IMR-90 (cell line): ENCODE measurements at regions not wholly inside any gene's neighbourhood (a gene's known extent, or its start where the extent isn't known, plus 50 kb on each side); places are given as distances from the start of the nearest gene placed in this dataset.

Source experiments
- ATAC-seq: fragments of 200-7000 bp; cut with Tn5 transposase; 2 replicates; pipeline ENCODE4 v1.9.1; 2020; ENCODE audit warnings: low read depth, mild to moderate bottlenecking, moderate library complexity
- BruUV-seq: library from RNA; stranded (reverse); fragments of 400-500 nt; replicated peaks from 2 replicates; lab custom pipeline; 2021; lab: Mats Ljungman, UMichigan
- CTCF ChIA-PET: fragments of 300-600 bp; formaldehyde crosslinking; extraction: SDS; loops from one replicate; lab custom pipeline; 2021; ENCODE audit warnings: antibody characterized with exemption; lab: Yijun Ruan, JAX
- POLR2A ChIA-PET: fragments of 300-600 bp; sonication (Branson Sonifier 250); formaldehyde crosslinking; loops from one replicate; lab custom pipeline; 2022; ENCODE audit warnings: antibody characterized with exemption; ENCODE audit not compliant: unreplicated experiment; lab: Charles Lee
- DNase-seq: peaks from one replicate; pipeline ENCODE4 v3.0.0; 2013
- H2AFZ ChIP-seq: replicated peaks from 2 replicates; pipeline ENCODE3; 2013; ENCODE audit warnings: low read length, mild to moderate bottlenecking; ENCODE audit not compliant: poor library complexity
- H2AK5ac ChIP-seq: 2 replicates; pipeline ENCODE4 v1.6.1; 2013; ENCODE audit warnings: low read depth, low read length, inconsistent platforms
- H2AK9ac ChIP-seq: replicated peaks from 2 replicates; pipeline ENCODE3; 2013; ENCODE audit warnings: mild to moderate bottlenecking, low read depth, low read length, moderate library complexity; ENCODE audit not compliant: poor library complexity
- H2BK120ac ChIP-seq: 2 replicates; pipeline ENCODE4 v1.6.1; 2013; ENCODE audit warnings: low read depth, low read length, inconsistent platforms
- H2BK15ac ChIP-seq: 3 replicates; pipeline ENCODE4 v1.6.1; 2013; ENCODE audit warnings: low read depth, low read length, inconsistent platforms
- H2BK20ac ChIP-seq: 2 replicates; pipeline ENCODE4 v1.6.1; 2013; ENCODE audit warnings: low read depth, mild to moderate bottlenecking, inconsistent platforms, low read length, moderate library complexity
- H2BK5ac ChIP-seq: 2 replicates; pipeline ENCODE4 v1.6.1; 2013; ENCODE audit warnings: mild to moderate bottlenecking, low read depth, low read length, inconsistent platforms; ENCODE audit not compliant: poor library complexity, severe bottlenecking
- H3K14ac ChIP-seq: replicated peaks from 2 replicates; pipeline ENCODE4 v1.6.1; 2013; ENCODE audit warnings: low read depth, low read length, inconsistent platforms
- H3K18ac ChIP-seq: 2 replicates; pipeline ENCODE4 v1.6.1; 2013; ENCODE audit warnings: low read depth, low read length, control low read depth
- H3K23ac ChIP-seq: 2 replicates; pipeline ENCODE4 v1.6.1; 2013; ENCODE audit warnings: low read depth, low read length, inconsistent platforms
- H3K27ac ChIP-seq: 2 replicates; pipeline ENCODE4 v1.5.1; 2013; ENCODE audit warnings: mild to moderate bottlenecking, control low read depth, low read length; ENCODE audit not compliant: insufficient read depth
- H3K27me3 ChIP-seq: 2 replicates; pipeline ENCODE4 v1.6.1; 2013; ENCODE audit warnings: low read length; ENCODE audit not compliant: control insufficient read depth, insufficient read depth
- H3K36me3 ChIP-seq: 2 replicates; pipeline ENCODE4 v1.6.1; 2013; ENCODE audit warnings: low read length, mixed read lengths; ENCODE audit not compliant: control insufficient read depth, insufficient read depth
- H3K4ac ChIP-seq: 2 replicates; pipeline ENCODE4 v1.6.1; 2013; ENCODE audit warnings: low read depth, low read length, inconsistent platforms
- H3K4me1 ChIP-seq: 2 replicates; pipeline ENCODE4 v1.6.1; 2013; ENCODE audit warnings: low read length, mixed read lengths; ENCODE audit not compliant: control insufficient read depth, insufficient read depth
- H3K4me2 ChIP-seq: 2 replicates; pipeline ENCODE4 v1.6.1; 2013; ENCODE audit warnings: low read depth, mild to moderate bottlenecking, control low read depth, low read length, moderate library complexity
- H3K4me3 ChIP-seq: 2 replicates; pipeline ENCODE4 v1.5.1; 2013; ENCODE audit warnings: low read depth, mild to moderate bottlenecking, control low read depth, low read length, moderate library complexity; ENCODE audit not compliant: insufficient read depth
- H3K56ac ChIP-seq: 2 replicates; pipeline ENCODE4 v1.6.1; 2013; ENCODE audit warnings: low read length, inconsistent platforms; ENCODE audit not compliant: insufficient read depth; ENCODE audit errors: extremely low read depth
- H3K79me1 ChIP-seq, 2 experiments: 2 replicates each; pipeline ENCODE4 v1.6.1; 2013; ENCODE audit warnings: low read length in 2 of 2, inconsistent platforms in 1 of 2, low read depth in 1 of 2
- H3K9ac ChIP-seq: 2 replicates; pipeline ENCODE4 v1.6.1; 2013; ENCODE audit warnings: low read depth, low read length, control low read depth
- H3K9me1 ChIP-seq: 2 replicates; pipeline ENCODE4 v1.6.1; 2013; ENCODE audit warnings: low read length, inconsistent platforms; ENCODE audit not compliant: insufficient read depth
- H3K9me3 ChIP-seq: 2 replicates; pipeline ENCODE4 v1.6.1; 2013; ENCODE audit warnings: low read length; ENCODE audit not compliant: control insufficient read depth, insufficient read depth
- H4K20me1 ChIP-seq: 2 replicates; pipeline ENCODE4 v1.6.1; 2013; ENCODE audit warnings: low read length, inconsistent platforms; ENCODE audit not compliant: insufficient read depth
- H4K5ac ChIP-seq: 2 replicates; pipeline ENCODE4 v1.6.1; 2013; ENCODE audit warnings: mild to moderate bottlenecking, low read depth, low read length, control low read depth
- H4K8ac ChIP-seq, 2 experiments: 2 replicates each; pipeline ENCODE4 v1.6.1; 2013; ENCODE audit warnings: low read depth in 2 of 2, low read length in 2 of 2, control low read depth in 1 of 2, inconsistent platforms in 1 of 2
- H4K91ac ChIP-seq: 2 replicates; pipeline ENCODE4 v1.6.1; 2013; ENCODE audit warnings: low read depth, low read length, inconsistent platforms; ENCODE audit not compliant: insufficient read depth
- WGBS, 2 experiments: methylation state at CpG; one replicate each; pipeline versions ENCODE4 v1.1.5 to v1.1.7; 2013; ENCODE audit warnings: missing lambda C conversion rate in 2 of 2; ENCODE audit not compliant: insufficient read length in 1 of 2; ENCODE audit errors: extremely low coverage in 2 of 2; 5-methylcytosine and 5-hydroxymethylcytosine counted together
- dilution Hi-C: fragments of 300-500 bp; cut with HindIII; formaldehyde crosslinking; loops from one replicate; pipeline ENCODE4 v1.14.3; 2018; ENCODE audit warnings: low sequenced_read_pairs; ENCODE audit not compliant: unreplicated experiment
- in situ Hi-C: fragments of 300-500 bp; cut with MboI; formaldehyde crosslinking; loops from 3 replicates; pipeline ENCODE4 v1.14.3; 2019; ENCODE audit warnings: low sequenced_read_pairs, inconsistent platforms, mixed read lengths
- intact Hi-C: fragments of 100-400 bp; cut with micrococcal nuclease; formaldehyde crosslinking; loops from 2 replicates; pipeline ENCODE4 v1.10.0; 2022
- TF ChIP-seq, protein P1 (sequence below): fragments of 150-350 bp; IDR thresholded peaks from 2 replicates; pipeline ENCODE4 v1.6.1; 2017; ENCODE audit warnings: mild to moderate bottlenecking, antibody characterized with exemption, low read length, low read depth

DNA sequence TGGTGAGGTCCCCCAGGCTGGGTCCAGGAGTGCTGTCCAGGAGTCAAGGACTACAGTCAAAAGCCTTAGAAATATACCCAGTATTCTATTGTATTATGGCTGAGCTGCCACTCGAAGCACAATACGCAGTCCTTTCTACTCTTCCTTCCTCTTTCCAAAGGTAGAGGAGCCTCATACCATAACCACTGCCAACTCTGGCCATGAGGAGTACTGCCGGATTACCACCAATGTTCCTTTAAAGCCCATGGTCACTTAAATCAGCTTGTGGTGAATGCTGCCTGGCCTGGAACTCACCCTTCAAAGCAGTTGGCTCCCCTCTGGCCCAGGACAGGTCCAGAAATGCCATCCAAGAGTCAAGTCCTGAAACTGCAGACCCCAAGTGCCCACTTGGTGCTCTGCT is 425.4 kb downstream of the SLC16A7 start:
- dilution Hi-C loops, result no loop called here
- CTCF ChIA-PET, result no interaction called here

More for the DNA sequence above, 425.4 kb downstream of the SLC16A7 start:
- no peak overlapping the region for H3K4me2 ChIP-seq
- no peak overlapping the region for H2BK5ac ChIP-seq
- H3K56ac ChIP-seq, result no peak overlapping the region
- H3K9ac ChIP-seq, result no peak overlapping the region
- no peak overlapping the region for H3K4me3 ChIP-seq
- POLR2A ChIA-PET, result no interaction called here
- H2BK15ac ChIP-seq, result no peak overlapping the region
- in situ Hi-C loops (no loop called here), intact Hi-C loops (no loop called here)
- H3K23ac ChIP-seq, result no peak overlapping the region
- H2AK9ac ChIP-seq, result no peak overlapping the region
- no peak overlapping the region for H3K27ac ChIP-seq
- WGBS, 2 experiments, result no CpG with 5 or more reads among the region's 3 CpGs
- no peaks in the 10 kb centered on the region for H3K4me1 ChIP-seq
- DNase-seq (no peak), ATAC-seq (no peak)
- H3K18ac ChIP-seq, result no peak overlapping the region
- TF ChIP-seq, protein P1, sequence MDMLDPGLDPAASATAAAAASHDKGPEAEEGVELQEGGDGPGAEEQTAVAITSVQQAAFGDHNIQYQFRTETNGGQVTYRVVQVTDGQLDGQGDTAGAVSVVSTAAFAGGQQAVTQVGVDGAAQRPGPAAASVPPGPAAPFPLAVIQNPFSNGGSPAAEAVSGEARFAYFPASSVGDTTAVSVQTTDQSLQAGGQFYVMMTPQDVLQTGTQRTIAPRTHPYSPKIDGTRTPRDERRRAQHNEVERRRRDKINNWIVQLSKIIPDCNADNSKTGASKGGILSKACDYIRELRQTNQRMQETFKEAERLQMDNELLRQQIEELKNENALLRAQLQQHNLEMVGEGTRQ, result no peak
- no peak overlapping the region for H2AK5ac ChIP-seq
- H3K14ac ChIP-seq, result no peak overlapping the region
- no peak overlapping the region for H4K8ac ChIP-seq
- H2AFZ ChIP-seq, result no peak overlapping the region
- no peak overlapping the region for H3K4ac ChIP-seq
- no peaks in the 10 kb centered on the region for H3K27me3 ChIP-seq
- H3K36me3 ChIP-seq, result no peaks in the 10 kb centered on the region
- no peaks in the 10 kb centered on the region for H3K9me3 ChIP-seq
- H3K9me1 ChIP-seq, result no peaks in the 10 kb centered on the region
- BruUV-seq, result no TSS peak
- H3K79me1 ChIP-seq, result no peaks in the 10 kb centered on the region
- no peak overlapping the region for H4K91ac ChIP-seq
- no peaks in the 10 kb centered on the region for H4K20me1 ChIP-seq
- H2BK120ac ChIP-seq, result no peak overlapping the region
- no peak overlapping the region for H2BK20ac ChIP-seq
- H4K5ac ChIP-seq, result no peak overlapping the region
